GM12873 (cell line): ENCODE measurements at regions not wholly inside any gene's neighbourhood (a gene's known extent, or its start where the extent isn't known, plus 50 kb on each side); places are given as distances from the start of the nearest gene placed in this dataset.

ENCODE experiments used
- TF ChIP-seq, protein P1 (sequence below): IDR thresholded peaks from 2 replicates; pipeline ENCODE4 v1.5.1; 2012; ENCODE audit warnings: low read depth, mild to moderate bottlenecking, moderate library complexity, low read length, control low read depth; ENCODE audit not compliant: insufficient read depth; ENCODE audit errors: missing control alignments

DNA sequence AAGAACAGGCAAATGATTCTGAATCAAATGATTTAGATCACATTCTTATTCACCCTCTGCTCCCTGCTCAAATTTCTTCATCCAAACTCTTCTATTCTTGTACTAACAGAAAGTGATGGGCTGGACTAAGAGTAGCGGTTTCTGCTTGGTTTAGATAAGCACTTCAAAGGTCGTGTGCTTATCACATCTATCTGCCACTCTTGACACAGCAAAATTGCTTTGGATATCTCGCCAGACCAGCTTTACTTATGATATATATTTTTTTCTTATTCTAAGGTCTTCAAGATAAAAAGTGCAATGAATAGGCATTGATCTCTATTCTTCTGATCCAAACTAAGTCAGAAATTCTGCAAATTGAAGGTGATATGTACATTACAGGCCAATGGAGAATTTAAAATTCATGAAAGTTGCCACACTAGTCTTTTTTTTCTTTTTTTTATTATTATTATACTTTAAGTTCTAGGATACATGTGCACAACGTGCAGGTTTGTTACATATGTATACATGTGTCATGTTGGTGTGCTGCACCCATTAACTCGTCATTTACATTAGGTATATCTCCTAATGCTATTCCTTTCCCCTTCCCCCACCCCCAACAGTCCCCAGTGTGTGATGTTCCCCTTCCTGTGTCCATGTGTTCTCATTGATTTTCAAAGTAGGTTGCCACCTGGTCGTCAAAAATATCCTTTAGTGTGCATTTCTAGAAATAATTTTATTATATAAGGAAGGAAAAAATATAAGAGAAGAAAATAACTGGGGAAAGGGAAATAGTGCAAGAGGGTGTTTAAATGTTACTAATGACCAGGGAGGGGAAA is 1941.0 kb upstream of the RAG2 start:
- TF ChIP-seq, protein P1, sequence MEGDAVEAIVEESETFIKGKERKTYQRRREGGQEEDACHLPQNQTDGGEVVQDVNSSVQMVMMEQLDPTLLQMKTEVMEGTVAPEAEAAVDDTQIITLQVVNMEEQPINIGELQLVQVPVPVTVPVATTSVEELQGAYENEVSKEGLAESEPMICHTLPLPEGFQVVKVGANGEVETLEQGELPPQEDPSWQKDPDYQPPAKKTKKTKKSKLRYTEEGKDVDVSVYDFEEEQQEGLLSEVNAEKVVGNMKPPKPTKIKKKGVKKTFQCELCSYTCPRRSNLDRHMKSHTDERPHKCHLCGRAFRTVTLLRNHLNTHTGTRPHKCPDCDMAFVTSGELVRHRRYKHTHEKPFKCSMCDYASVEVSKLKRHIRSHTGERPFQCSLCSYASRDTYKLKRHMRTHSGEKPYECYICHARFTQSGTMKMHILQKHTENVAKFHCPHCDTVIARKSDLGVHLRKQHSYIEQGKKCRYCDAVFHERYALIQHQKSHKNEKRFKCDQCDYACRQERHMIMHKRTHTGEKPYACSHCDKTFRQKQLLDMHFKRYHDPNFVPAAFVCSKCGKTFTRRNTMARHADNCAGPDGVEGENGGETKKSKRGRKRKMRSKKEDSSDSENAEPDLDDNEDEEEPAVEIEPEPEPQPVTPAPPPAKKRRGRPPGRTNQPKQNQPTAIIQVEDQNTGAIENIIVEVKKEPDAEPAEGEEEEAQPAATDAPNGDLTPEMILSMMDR: no peak

DNA sequence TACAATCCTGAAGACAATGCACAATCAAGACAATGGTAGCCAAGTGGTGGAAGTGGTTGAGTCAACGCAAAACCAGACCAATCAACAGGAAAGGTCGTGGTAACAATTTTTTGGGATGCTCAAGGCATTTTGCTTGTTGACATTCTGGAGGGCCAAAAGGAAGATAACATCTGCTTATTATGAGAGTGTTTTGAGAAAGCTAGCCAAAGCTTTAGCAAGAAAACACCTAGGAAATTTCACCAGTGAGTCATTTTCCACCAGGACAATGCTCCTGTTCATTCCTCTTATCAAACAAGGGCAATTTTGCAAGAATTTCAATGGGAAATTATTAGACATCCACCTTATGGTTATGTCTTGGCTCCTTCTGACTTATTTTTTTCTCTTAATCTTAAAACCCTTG is 1932.2 kb upstream of the RAG2 start:
- TF ChIP-seq, protein P1: no peak

DNA sequence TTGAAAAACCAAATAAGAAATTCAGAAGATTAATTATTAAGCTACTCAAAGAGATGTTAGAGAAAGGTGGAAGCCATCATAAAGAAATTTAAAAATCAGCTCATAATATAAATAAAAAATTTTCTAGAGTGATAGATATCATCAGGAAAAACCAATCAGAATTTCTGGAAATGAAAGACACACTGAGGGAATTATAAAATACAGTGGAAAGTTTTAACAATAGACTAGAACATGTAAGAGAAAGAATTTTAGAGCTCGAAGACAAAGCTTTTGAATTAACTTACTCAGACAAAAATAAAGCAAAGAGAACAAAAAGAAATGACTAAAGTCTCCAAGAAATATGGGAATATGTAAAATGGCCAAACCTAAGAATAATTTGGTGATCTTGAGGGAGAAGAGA is 1926.9 kb upstream of the RAG2 start:
- TF ChIP-seq, protein P1: no peak

DNA sequence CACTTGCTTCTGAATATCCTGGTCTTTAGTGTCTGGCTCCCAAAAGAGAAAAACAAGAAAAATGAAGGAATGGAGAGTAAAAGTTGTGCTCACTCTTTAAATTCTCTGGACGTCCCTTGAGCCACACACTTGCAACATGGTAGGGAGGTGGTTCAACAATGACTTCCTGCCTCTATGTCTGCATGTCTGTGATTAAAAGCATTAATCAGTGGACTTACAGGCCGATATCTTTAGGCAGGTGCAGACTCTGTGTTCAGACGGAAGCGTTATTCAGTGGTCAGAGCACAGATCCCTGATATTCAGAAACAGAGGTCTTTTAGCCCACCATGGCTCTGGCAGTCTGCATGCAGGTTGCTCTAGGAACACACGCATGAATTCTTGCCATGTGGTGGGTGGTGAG is 1920.0 kb upstream of the RAG2 start:
- TF ChIP-seq, protein P1: no peak

DNA sequence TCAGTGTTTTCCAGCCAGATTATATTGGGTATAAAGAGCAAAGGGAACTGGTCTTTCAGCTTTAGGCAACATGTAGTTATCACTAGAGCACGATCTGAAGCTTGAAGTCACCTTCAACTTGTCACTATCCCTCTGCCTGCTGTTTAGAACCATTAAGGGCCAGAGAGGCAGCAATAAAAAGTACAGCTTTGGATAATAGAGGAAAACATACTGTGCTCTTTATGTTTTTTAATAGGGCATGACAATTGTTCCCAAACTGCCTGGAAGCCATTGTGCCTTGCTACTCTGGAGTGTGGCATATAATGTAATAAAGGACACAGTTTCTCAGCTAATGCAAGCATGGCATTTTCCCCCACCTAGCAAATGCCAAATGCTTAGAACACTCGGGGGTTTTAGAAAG is 1912.0 kb upstream of the RAG2 start:
- TF ChIP-seq, protein P1: no peak

DNA sequence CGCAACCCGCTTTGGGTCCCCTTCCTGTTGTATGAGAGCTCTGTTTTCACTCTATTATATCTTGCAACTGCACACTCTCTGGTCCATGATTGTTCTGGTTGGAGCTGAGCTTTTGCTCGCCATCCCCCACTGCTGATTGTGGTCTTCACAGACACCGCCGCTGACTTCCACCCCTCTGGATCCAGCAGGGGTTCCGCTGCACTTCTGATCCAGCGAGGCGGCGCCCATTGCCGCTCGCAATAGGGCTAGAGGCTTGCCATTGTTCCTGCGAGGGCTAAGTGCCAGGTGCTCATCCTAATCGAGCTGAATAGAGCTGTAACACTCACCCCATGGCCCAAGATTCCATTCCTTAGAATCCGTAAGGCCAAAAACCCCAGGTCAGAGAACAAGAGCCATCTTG is 1905.8 kb upstream of the RAG2 start:
- TF ChIP-seq, protein P1: no peak

DNA sequence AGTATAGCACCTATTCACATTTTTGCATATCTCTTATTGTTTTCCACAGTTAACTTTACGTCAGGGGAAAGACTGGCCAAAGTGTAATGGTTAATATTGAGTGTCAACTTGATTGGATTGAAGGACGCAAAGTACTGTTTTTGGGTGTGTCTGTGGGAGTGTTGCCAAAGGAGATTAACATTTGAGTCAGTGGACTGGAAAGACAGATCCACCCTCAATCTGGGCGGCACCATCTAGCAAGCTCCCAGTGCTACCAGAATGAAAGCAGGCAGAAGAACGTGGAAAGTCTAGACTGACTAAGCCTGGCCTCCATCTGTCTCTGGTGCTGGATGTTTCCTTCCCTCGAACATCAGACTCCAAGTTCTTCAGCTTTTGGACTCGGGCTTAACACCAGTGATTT is 1900.7 kb upstream of the RAG2 start:
- TF ChIP-seq, protein P1: no peak
